NCI-H1694 treated with DMSO at 0.1 percent for 48 hours (cell line): ENCODE measurements at regions not wholly inside any gene's neighbourhood (a gene's known extent, or its start where the extent isn't known, plus 50 kb on each side); places are given as distances from the start of the nearest gene placed in this dataset.
"Not testable (repeated sequence)": the region's sequence is repeated elsewhere in the genome, so short reads cannot be mapped to it uniquely, and the experiment has no call there.

ENCODE experiments used
- DNase-seq: peaks from one replicate; lab custom pipeline; 2025; lab: John Stamatoyannopoulos, UW

GRCh38 chr5:52015760-52016159 lies 632.5 kb downstream of the ISL1 start:
- DNase-seq = no peak

GRCh38 chr5:52017567-52017966 lies 634.3 kb downstream of the ISL1 start:
- no peak for DNase-seq

GRCh38 chr5:52024359-52024758 lies 641.1 kb downstream of the ISL1 start:
- DNase-seq = no peak

GRCh38 chr5:52029836-52030235 lies 646.6 kb downstream of the ISL1 start:
- not testable (repeated sequence) for DNase-seq

GRCh38 chr5:52041842-52042241 lies 658.6 kb downstream of the ISL1 start:
- no peak for DNase-seq

GRCh38 chr5:52043137-52043536 lies 659.9 kb downstream of the ISL1 start:
- no peak for DNase-seq

GRCh38 chr5:52043543-52043942 lies 660.3 kb downstream of the ISL1 start:
- peak; percentile 4 for DNase-seq

GRCh38 chr5:52051759-52052158 lies 668.5 kb downstream of the ISL1 start:
- no peak for DNase-seq

- no peak for DNase-seq
Measured at GRCh38 chr5:52063186-52063585, 679.9 kb downstream of the ISL1 start.

- no peak for DNase-seq
Measured at GRCh38 chr5:52065182-52065581, 681.9 kb downstream of the ISL1 start.

GRCh38 chr5:52069997-52070396 lies 686.7 kb downstream of the ISL1 start:
- DNase-seq = no peak

GRCh38 chr5:52073993-52074689 lies 690.9 kb downstream of the ISL1 start:
- no peak for DNase-seq

- no peak for DNase-seq
Measured at GRCh38 chr5:52077941-52078815, 694.9 kb downstream of the ISL1 start.

GRCh38 chr5:52102311-52102710 lies 685.4 kb upstream of the ITGA1 start:
- not testable (repeated sequence) for DNase-seq

GRCh38 chr5:52107210-52107905 lies 680.4 kb upstream of the ITGA1 start:
- no peak for DNase-seq

GRCh38 chr5:52119768-52120167 lies 667.9 kb upstream of the ITGA1 start:
- no peak for DNase-seq

GRCh38 chr5:52132053-52132452 lies 655.7 kb upstream of the ITGA1 start:
- no peak for DNase-seq

GRCh38 chr5:52134013-52134650 lies 653.6 kb upstream of the ITGA1 start:
- DNase-seq = no peak

- peak; percentile 15 for DNase-seq
Measured at GRCh38 chr5:52139888-52140615, 647.7 kb upstream of the ITGA1 start.

- no peak for DNase-seq
Measured at GRCh38 chr5:52148679-52149078, 639.0 kb upstream of the ITGA1 start.

GRCh38 chr5:52150501-52150900 lies 637.2 kb upstream of the ITGA1 start:
- no peak for DNase-seq

GRCh38 chr5:52156809-52157208 lies 630.9 kb upstream of the ITGA1 start:
- DNase-seq = not testable (repeated sequence)
